Colonic mucosa (tissue), 4 donors: ENCODE measurements at regions not wholly inside any gene's neighbourhood (a gene's known extent, or its start where the extent isn't known, plus 50 kb on each side); places are given as distances from the start of the nearest gene placed in this dataset.

Experiments
- DNase-seq: peaks from one replicate; pipeline ENCODE4 v3.0.0-alpha.2; 2020
- H3K27ac ChIP-seq: fragments of 200-600 bp; one replicate; pipeline ENCODE4 v1.8.0; 2021
- H3K27me3 ChIP-seq: fragments of 200-600 bp; one replicate; pipeline ENCODE4 v1.8.0; 2021
- H3K36me3 ChIP-seq: fragments of 200-600 bp; one replicate; pipeline ENCODE4 v1.8.0; 2021
- H3K4me1 ChIP-seq: fragments of 200-600 bp; one replicate; pipeline ENCODE4 v1.8.0; 2021; ENCODE audit warnings: mild to moderate bottlenecking
- H3K4me3 ChIP-seq: fragments of 200-600 bp; one replicate; pipeline ENCODE4 v1.8.0; 2021
- H3K9ac ChIP-seq, 2 donors: one replicate each; pipeline ENCODE4 v1.7.0; 2013; ENCODE audit warnings: control low read depth in 2 of 2, low read depth in 2 of 2, low read length in 2 of 2
- H3K9me3 ChIP-seq: fragments of 200-600 bp; one replicate; pipeline ENCODE4 v1.8.0; 2021
- intact Hi-C: fragments of 100-400 bp; cut with DNase I; formaldehyde crosslinking; loops from one replicate; pipeline ENCODE4 v1.14.1; 2022
- TF ChIP-seq, protein P1 (sequence below): fragments of 200-600 bp; IDR thresholded peaks from one replicate; pipeline ENCODE4 v1.8.0; 2022; ENCODE audit warnings: antibody characterized with exemption, mild to moderate bottlenecking
- donor health status: healthy.
- donor health status: DM: no; HTN: no; CAD: no.
- donor health status: DM: no; HTN: no; CAD: no.

DNA sequence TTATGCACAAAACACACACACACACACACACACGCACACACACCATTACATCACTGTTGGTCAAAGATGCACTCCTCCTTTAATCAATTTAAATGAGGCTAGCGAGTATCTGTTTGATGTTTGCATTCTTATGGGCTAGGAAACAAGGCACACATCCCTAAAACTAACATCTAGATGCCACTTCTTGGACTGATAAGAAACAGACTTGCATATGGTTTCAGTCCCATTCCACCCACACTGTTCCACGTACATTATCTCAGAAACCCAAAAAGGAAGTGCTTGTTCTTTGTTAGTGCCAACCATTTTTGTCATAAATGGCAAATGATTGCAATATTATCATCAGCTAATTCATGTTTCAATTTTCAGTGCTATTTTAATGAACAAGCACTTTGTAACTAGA, 69.5 kb downstream of the CCR1 start:
- TF ChIP-seq, protein P1, sequence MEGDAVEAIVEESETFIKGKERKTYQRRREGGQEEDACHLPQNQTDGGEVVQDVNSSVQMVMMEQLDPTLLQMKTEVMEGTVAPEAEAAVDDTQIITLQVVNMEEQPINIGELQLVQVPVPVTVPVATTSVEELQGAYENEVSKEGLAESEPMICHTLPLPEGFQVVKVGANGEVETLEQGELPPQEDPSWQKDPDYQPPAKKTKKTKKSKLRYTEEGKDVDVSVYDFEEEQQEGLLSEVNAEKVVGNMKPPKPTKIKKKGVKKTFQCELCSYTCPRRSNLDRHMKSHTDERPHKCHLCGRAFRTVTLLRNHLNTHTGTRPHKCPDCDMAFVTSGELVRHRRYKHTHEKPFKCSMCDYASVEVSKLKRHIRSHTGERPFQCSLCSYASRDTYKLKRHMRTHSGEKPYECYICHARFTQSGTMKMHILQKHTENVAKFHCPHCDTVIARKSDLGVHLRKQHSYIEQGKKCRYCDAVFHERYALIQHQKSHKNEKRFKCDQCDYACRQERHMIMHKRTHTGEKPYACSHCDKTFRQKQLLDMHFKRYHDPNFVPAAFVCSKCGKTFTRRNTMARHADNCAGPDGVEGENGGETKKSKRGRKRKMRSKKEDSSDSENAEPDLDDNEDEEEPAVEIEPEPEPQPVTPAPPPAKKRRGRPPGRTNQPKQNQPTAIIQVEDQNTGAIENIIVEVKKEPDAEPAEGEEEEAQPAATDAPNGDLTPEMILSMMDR = no peak
- Histone ChIP-seq H3K4me3 (no peak overlapping the region), H3K36me3 (no peaks in the 10 kb centered on the region), H3K9me3 (no peaks in the 10 kb centered on the region), H3K27ac (no peak overlapping the region), H3K9ac (no peak overlapping the region), H3K27me3 (no peaks in the 10 kb centered on the region), H3K4me1 (no peaks in the 10 kb centered on the region)
- DNase-seq = no peak
- intact Hi-C loops = no loop called here

DNA sequence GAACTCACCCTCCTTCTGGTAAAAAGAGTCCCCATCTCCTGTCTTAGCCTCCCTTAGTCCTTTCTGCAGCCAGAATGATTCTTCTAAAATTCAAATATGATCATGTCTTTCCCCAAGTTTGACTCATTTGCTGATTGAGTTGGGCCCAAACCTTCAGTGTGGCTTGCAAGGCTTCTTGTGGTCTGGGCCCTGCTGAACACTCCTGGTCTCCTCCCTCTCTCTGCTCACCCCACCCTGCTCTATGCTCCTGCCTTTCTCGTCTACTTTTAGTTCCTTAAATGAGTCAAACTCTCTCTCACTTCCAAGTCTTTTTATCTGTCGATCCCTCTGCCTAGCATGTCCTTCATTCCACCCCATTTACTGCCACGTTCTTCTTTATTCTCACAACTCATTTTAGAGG, 72.6 kb downstream of the CCR1 start:
- Histone ChIP-seq H3K36me3 (no peaks in the 10 kb centered on the region), H3K4me3 (no peak overlapping the region), H3K27me3 (no peaks in the 10 kb centered on the region), H3K27ac (no peak overlapping the region), H3K9ac (no peak overlapping the region), H3K9me3 (no peaks in the 10 kb centered on the region), H3K4me1 (no peaks in the 10 kb centered on the region)
- DNase-seq = no peak
- TF ChIP-seq, protein P1 = no peak
- intact Hi-C loops = no loop called here

DNA sequence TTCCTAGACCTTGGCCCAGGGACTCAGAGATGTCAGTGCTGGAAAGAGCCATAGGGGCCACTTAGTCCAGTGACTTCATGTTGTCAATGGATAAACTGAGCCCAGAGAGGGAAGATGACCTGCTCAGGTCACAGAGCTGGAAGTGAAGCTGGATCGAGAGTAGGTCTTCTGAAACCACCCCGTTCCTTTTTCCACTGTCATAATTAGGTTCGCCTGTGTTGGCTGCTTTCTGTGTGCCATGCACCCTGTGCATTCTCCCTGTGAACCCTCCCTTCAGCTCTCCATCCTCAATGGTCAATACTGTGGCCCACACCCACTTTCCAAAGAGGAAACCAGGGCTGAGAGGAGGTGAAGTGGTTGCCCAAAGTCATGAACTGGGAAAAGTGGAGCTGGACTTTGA, 74.8 kb downstream of the CCR1 start:
- no peak overlapping the region for H3K9ac ChIP-seq
- H3K36me3 ChIP-seq = no peaks in the 10 kb centered on the region
- no peaks in the 10 kb centered on the region for H3K4me1 ChIP-seq
- DNase-seq = no peak
- H3K4me3 ChIP-seq = no peak overlapping the region
- no peaks in the 10 kb centered on the region for H3K27me3 ChIP-seq
- TF ChIP-seq, protein P1 = no peak
- H3K9me3 ChIP-seq = no peaks in the 10 kb centered on the region
- intact Hi-C loops = no loop called here
- no peak overlapping the region for H3K27ac ChIP-seq

DNA sequence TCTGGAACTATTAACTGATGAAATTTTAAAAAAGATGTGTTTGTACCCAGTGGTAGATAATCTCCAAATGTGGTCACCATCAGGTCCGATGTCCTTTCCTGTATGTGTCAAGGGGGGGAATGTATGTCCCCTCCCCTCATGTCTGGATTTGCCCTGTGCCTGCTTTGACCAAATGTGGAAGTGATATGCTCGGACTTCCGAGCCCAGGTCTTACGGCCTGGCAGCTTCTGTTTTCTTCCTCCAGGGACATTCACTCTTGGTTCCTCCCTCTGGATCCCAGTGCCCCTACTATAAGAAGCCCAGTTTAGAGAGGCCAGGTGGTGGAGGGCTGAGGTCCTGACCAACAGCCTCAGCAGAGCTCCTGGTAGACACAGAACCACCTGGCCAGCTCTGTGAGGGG, 75.5 kb downstream of the CCR1 start:
- no peaks in the 10 kb centered on the region for H3K36me3 ChIP-seq

DNA sequence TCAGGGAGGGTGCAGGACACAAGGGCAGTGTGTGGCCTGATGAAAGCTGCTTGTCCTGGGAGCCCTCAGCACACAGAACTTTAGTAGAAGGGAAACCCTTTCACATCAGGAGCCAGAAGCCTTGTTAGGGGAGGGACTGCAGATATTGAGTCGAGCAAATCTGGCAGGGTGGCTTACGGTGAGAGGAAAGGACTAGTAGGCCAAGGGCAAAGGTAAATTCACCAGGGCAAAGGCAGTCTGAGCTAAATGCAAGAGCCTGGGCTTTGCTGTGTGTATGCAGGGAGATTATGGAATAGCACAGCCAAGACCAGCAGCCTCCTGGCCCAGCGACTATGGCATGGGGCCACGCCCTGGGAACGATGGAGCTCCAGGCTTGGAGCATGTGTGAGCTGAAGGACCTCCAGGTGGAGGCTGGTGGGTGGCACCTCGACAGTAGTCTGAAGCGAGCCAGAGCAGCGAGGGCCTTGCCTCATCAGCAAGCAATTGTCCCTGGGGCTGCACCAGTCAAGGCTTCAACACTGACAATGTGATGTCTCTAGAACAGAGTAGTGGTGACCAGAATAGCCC, 76.1 kb downstream of the CCR1 start:
- no peak overlapping the region for H3K9ac ChIP-seq
- intact Hi-C loops = no loop called here
- H3K9me3 ChIP-seq = no peaks in the 10 kb centered on the region
- TF ChIP-seq, protein P1 = no peak
- H3K4me3 ChIP-seq = no peak overlapping the region
- H3K4me1 ChIP-seq = no peaks in the 10 kb centered on the region
- no peaks in the 10 kb centered on the region for H3K36me3 ChIP-seq
- H3K27ac ChIP-seq = no peak overlapping the region
- no peak for DNase-seq
- H3K27me3 ChIP-seq = no peaks in the 10 kb centered on the region

More for the DNA sequence above, 75.5 kb downstream of the CCR1 start:
- Histone ChIP-seq H3K9ac (no peak overlapping the region), H3K4me1 (no peaks in the 10 kb centered on the region), H3K9me3 (no peaks in the 10 kb centered on the region), H3K27ac (no peak overlapping the region), H3K27me3 (no peaks in the 10 kb centered on the region), H3K4me3 (no peak overlapping the region)
- no peak for DNase-seq
- intact Hi-C loops = no loop called here
- TF ChIP-seq, protein P1 = no peak
